ENCODE measurements at regions not wholly inside any gene's neighbourhood (a gene's known extent, or its start where the extent isn't known, plus 50 kb on each side); places are given as distances from the start of the nearest gene placed in this dataset.
"Not testable (repeated sequence)": the region's sequence is repeated elsewhere in the genome, so short reads cannot be mapped to it uniquely, and the experiment has no call there.

GRCh38 chr3:75126556-75126955 lies 512.1 kb upstream of the CNTN3 start:
- DNase-seq (ENCODE audit: low spot score) = no peak

DNA sequence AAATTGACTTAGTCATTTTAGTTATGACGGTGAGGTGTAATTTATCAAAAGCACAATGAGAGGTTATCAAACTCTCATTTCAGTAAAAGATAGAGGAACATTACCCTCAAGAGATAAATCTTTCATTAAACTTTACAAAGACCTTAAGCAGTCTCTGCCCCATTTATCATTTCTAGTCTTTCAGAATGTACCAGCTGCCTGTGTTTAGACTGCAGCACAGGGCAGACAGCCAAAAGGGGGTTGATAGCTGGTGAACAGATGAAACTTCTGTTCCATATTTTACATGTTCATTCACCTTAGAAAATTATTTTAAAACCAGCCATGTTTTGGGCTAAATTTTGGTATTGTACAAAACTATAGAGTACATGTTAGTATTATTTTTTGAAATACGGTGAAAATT lies 514.6 kb upstream of the CNTN3 start:
- DNase-seq (ENCODE audit: low spot score) = no peak

DNA sequence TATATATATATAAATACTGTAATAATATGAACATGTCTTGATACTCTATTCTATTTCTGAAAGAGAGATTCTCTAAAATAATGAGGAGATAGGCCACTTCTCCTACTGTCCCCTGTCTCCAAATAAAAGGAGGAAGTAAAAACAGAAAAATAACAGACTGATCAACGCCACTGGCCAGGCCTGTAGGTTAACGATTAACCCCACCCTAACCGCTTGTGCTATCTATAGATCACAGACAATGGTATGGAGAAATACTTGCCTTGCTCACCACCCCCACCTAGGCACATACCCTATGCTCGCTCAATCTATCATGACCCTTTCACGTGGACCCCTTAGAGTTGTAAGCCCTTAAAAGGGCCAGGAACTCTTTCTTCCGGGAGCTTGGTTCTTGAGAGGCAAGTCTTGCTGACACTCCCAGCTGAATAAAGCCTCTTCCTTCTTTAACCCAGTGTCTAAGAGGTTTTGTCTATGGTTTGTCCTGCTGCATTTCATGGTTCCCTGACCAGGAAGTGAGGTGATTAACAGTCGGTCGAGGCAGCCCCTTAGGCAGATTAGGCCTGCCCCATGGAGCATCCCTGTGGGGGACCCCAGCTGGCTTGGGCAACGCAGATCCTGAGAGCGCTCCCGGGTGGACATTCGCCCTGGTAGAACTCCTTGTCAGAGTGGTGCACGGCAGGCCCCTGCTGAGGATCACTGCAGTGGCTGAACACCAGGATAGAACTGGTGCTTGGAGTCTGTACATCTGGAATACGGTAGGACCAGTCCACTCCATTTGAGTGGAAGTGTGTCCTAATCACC lies 521.8 kb upstream of the CNTN3 start:
- no peak for DNase-seq (ENCODE audit: low spot score)

GRCh38 chr3:75138345-75138744 lies 523.9 kb upstream of the CNTN3 start:
- no peak for DNase-seq (ENCODE audit: low spot score)

DNA sequence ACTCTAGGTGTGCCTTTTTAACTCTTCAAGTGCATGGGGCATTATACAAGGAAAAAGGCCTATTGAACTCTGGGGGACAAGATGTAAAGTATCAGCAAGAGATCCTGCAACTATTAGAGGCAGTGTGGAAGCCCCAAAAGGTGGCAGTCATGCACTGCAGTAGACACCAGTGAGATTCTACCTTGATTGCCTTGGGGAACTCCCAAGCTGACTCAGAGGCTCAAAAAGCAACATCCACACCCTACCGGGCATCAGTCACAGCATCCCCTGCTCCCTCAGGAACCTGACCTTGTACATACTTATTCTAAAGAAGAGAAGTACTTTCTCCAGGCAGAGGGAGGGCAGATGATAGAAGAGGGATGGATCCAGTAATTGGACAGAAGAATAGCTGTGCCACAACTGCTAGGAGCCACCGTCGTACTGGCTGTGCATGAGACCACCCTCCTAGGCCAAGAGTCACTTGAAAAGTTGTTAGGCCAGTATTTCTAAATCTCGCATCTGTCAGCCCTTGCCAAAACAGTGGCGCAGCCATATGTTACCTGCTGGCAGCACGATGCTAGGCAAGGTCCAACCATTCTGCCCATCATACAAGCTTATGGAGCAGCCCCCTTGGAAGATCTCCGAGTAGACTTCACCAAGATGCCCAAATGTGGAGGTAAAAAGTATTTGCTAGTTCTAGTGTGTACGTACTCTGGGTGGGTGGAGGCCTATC lies 523.1 kb upstream of the FRG2C start:
- no peak for DNase-seq (ENCODE audit: low spot score)

DNA sequence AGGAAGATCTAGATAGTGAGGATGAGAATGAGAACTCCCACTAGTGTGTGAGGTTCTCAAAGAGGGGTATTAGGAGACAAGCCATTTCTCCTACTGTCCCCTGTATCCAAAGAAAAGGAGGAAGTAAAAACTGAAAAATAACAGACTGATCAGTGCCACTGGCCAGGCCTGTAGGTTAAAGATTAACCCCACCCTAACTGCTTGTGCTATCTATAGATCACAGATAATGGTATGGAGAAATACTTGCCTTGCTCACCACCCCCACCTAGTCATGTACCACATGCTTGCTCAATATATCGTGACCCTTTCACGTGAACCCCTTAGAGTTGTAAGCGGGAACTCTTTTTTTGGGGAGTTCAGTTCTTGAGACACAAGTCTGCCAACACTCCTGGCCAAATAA lies 519.7 kb upstream of the FRG2C start:
- no peak for DNase-seq (ENCODE audit: low spot score)

DNA sequence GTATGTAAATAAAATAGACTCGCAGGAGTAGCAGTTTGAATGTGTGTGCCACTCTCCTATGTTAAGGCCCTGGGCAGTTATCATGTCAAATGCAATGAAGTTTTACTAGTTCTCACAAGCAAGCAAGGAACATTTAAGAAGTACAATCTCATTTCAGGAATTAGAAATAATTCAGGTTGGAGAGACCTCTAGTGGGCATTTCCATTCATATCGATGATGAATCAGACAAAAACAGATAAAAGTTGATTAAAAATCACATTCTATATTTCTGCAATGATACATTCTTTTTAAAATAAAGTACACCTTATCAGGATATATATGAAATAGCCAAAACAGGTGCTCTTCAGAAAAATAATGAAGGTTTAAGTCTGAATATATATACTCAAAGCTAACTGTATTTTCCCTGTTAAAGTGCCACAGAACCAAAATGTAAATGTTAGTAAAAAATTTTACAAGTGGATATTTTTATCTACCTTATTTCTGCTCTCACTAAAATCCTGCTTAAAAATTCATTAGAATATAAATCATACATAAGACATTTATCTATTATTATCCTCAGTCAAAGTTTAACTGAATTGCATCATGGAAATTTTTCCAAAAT lies 492.4 kb upstream of the FRG2C start:
- no peak for DNase-seq (ENCODE audit: low spot score)

DNA sequence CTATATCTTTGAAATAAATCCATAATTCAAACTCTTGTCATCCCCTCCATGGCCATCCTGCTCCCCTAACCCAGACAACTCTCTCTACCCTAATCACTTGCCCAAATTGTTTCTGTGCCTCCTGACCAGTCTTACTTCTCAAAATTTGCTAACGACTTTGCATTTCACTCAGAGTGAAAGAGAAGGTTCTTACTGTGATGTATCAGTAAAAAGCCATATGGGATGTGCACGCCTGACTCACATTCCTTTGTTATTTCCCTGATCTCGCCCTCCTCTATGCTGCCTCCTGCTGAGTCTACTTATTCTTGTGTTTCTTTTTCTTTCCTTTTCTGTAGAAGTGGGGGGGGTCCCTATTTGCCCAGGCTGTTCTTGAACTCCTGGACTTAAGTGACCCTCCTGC lies 487.2 kb upstream of the FRG2C start:
- no peak for DNase-seq (ENCODE audit: low spot score)

DNA sequence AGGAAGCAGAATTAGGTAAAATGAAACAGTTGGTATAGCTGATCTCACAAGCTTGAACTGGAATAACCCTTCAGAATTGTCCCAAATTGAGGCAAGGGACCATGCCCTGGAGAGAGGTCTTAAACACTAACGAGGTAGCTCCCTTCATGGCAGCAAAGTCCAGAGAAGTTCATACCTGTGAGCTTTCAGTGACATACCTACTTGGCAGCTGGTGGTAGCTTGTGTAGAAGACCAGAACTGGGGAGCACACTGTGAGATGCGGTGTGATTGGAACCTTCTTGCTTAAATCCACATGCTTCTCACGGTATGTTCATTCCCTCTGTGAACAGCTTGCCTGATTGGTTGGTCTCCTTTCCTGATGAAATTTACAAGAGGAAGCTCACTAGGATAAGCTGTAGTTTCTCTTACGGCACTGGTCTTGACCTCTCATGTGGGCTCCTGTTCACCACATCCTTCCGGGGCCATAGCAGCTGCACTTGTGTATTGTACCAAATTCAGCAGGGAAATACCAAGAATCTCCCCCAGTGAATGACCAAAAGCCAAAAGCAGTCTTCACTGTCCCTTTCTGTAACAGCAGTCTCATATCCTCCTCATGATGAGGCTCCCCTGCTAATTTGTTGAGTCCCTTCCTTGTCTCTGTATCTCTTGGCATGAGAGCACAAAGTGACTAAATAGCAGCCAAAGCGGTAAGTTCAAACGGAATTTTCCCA lies 483.7 kb upstream of the FRG2C start:
- DNase-seq (ENCODE audit: low spot score) = no peak

DNA sequence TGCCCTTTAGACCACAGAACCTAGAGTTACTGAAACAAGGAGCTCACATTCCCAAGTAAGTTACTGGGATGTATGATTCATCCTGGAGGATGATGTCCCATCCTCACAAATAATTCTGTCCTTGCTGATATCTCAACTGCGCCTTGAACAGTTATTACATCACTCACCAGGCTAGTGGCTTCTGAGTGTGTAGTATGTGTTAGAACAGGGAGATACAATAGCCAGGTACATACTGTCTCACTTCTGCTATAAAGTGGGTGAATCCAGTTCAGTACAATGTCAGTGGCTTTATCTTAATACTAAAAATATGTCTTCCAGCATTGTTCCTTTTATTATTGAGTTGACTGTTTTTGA lies 483.2 kb upstream of the FRG2C start:
- DNase-seq (ENCODE audit: low spot score) = no peak

DNA sequence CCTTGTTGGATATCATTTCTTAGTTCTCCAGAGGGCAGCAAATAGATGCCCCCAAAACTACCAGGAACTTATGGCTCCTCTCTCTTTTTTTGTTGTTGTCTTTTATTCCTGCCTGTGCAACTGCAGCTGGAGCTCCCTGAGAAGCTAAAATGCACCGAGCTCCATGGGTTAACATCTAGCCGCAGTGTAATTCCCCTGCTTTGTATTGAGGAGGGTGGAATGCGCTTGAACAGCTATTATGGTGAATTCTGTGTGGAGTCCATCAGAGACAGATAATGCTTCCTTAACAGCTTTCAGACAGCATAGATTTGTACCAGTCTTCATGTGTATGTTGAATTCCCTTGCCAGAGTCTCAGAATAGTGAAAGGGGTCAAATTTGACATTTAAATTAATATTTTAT lies 475.2 kb upstream of the FRG2C start:
- DNase-seq (ENCODE audit: low spot score) = no peak

DNA sequence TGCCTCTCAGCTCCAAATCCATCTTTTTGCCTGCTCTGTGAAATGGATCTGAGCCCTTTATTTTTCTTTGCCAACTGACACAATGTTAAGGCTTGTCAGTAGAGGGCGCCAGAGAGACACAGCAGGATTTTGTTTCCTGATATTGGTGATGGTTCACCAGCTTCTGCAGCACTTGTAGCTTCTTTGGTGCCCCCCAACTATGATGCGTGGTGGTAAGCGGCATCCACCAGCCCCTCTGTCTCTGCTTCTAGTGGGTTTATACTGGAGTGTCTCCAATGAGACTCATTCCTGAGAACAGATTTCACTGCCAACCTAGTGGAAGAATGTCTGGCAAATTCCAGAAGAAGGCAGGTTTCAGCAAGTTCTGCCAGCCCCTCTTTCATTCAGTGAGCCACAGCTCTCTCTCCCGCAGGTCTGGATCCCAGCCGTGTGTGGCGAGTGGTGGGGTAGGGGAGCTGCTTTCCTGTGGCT lies 471.9 kb upstream of the FRG2C start:
- peak; percentile 3 for DNase-seq (ENCODE audit: low spot score)

- no peak for DNase-seq (ENCODE audit: low spot score)
Measured at GRCh38 chr3:75193797-75194196, 470.3 kb upstream of the FRG2C start.

- not testable (repeated sequence) for DNase-seq (ENCODE audit: low spot score)
Measured at GRCh38 chr3:75214332-75214731, 449.8 kb upstream of the FRG2C start.

GRCh38 chr3:75218577-75218976 lies 445.6 kb upstream of the FRG2C start:
- no peak for DNase-seq (ENCODE audit: low spot score)

- DNase-seq (ENCODE audit: low spot score) = no peak
Measured at GRCh38 chr3:75220932-75221331, 443.2 kb upstream of the FRG2C start.

DNA sequence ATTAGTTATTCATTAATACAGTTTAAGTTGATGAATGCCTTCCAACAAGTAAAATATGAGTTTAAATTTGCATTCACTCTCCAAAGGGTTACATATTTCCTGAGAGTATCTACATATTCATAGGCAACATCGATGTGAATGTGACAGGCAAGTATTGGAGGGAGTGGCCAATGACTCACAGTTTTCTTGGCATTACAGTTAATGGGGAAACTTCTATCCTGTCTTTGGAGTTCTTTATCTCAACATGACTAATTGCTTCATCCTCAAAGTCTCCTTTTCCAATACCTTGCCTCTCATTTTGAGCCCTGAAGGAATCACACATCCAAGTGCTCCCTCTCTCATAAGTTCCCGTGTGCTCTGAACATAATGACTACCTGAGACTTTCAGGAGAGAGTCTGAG lies 439.7 kb upstream of the FRG2C start:
- DNase-seq (ENCODE audit: low spot score) = no peak

GRCh38 chr3:75232216-75232615 lies 431.9 kb upstream of the FRG2C start:
- no peak for DNase-seq (ENCODE audit: low spot score)

DNA sequence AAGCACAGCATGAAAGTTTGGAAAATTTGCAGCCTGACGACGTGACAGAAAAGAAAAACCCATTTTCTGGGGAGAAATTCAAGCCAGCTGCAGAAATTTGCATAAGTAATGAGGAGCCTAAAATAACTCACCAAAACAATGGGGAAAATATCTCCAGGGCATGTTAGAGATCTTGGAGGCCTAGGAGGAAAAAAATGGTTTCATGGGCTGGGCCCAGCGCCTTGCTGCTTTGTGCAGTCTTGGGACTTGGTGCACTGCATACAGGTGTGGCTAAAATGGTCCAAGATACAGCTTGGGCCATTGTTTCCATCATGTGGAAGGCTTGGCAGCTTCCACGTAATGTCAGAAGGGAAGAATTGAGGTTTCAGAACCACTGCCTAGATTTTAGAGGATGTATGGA lies 428.5 kb upstream of the FRG2C start:
- DNase-seq (ENCODE audit: low spot score) = no peak

DNA sequence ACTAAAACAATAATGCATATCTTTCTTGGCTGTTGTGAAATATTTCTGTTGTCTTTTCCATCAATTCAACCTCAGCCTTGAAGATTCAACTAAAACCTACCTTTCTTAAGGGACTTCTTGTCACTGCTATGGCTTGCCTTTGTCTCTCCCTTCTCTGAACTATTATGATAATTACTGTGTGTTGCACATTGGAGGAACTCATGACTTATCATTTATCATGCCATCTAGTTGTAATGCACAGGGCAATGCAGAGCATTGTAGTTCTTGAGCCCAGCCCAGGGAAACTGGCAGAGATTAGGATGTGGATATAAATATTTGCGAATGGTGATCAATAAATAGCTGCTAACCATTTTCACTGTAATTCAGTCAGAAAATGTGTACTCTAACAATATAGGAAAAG lies 427.1 kb upstream of the FRG2C start:
- DNase-seq (ENCODE audit: low spot score) = no peak

DNA sequence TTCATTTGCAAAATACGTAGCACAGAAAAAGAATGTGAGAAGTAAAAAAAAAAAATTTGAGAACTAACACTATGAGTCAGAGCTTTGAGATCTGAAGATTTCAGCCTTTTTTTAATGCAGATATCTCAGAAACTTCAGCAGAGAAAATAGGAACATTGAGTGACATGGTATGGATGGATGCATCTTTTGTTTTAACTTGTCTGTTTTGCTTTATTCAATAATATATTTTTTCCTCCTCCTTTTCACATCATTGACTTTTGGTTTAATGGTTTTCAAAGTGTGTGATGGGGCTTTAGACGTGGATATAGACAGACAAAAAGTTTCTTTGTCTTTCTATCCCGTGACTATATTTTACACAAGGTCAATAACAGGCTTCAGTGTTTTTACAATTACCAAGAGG lies 426.7 kb upstream of the FRG2C start:
- no peak for DNase-seq (ENCODE audit: low spot score)

- not testable (repeated sequence) for DNase-seq (ENCODE audit: low spot score)
Measured at GRCh38 chr3:75241226-75241962, 422.7 kb upstream of the FRG2C start.

Data from globus pallidus (tissue), 1 donor.